ENCODE measurements at regions not wholly inside any gene's neighbourhood (a gene's known extent, or its start where the extent isn't known, plus 50 kb on each side); places are given as distances from the start of the nearest gene placed in this dataset.
A peak's percentile ranks its signal among the peaks of the same experiment; 100 is the strongest.

DNA sequence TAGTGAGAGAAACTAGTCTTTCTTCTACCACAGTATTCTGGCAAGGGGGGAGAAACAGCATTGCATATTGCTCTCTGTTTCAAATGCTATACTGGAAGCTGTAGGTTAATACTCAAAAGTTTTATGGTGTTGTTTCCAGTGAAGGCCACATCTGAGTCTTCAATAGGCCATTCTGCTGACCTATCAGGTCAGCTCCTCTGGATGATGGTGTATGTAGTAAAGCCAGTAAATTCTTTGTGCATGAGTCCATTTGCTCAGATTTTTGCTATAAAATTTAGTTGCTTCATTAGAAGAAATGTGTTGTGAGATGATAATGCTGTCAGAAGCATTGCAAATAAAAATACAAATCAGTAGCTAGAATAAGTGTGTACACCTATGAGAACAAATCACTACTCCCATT is 64.9 kb upstream of the RBMS3 start:
- H3K36me3 ChIP-seq (ENCODE audit: insufficient read depth, low read length): no peaks in the 10 kb centered on the region
- no peaks in the 10 kb centered on the region for H3K9me2 ChIP-seq (ENCODE audit: insufficient read depth, low read length)
- H3K79me2 ChIP-seq (ENCODE audit: insufficient read depth, low read depth, low read length): no peaks in the 10 kb centered on the region
- H3K4me2 ChIP-seq (ENCODE audit: low read length): no peak overlapping the region
- ChIA-PET POLR2A (interaction anchor here (0.6 kb wide), 1 partner anchor 216 kb away, joined by 3 read pairs; no protein-coding TSS in a partner anchor), CTCF (ENCODE audit: unreplicated experiment) (no interaction called here)
- no peak overlapping the region for H3K27ac ChIP-seq (ENCODE audit: low read depth, low read length, poor library complexity, severe bottlenecking)
- H3K9me3 ChIP-seq (ENCODE audit: low read length): no peaks in the 10 kb centered on the region
- no peaks in the 10 kb centered on the region for H3K4me1 ChIP-seq (ENCODE audit: insufficient read depth, low read length, poor library complexity, severe bottlenecking)
- H2AFZ ChIP-seq (ENCODE audit: low read length): no peak overlapping the region
- no peak overlapping the region for H3K4me3 ChIP-seq (ENCODE audit: low read depth, low read length, poor library complexity, severe bottlenecking)
- H4K20me1 ChIP-seq (ENCODE audit: insufficient read depth, low read length): no peaks in the 10 kb centered on the region
- TF ChIP-seq CTCF (conservative IDR thresholded peaks at IDR 0.05; ENCODE audit: low read length): no peak
- TF ChIP-seq EZH2phosphoT487 (IDR thresholded peaks at IDR 0.05; ENCODE audit: borderline replicate concordance, low read depth, low read length): no peak
- BruUV-seq (replicated peaks): no TSS peak
- no peak for DNase-seq (ENCODE audit: low spot score)
- intact Hi-C loops (cut with micrococcal nuclease; ENCODE audit: unreplicated experiment): no loop called here

- Histone ChIP-seq H3K79me2 (ENCODE audit: insufficient read depth, low read depth, low read length) (no peaks in the 10 kb centered on the region), H3K4me3 (ENCODE audit: low read depth, low read length, poor library complexity, severe bottlenecking) (no peak overlapping the region), H3K4me2 (ENCODE audit: low read length) (no peak overlapping the region), H2AFZ (ENCODE audit: low read length) (peak overlapping the region; percentile 14), H3K27ac (ENCODE audit: low read depth, low read length, poor library complexity, severe bottlenecking) (no peak overlapping the region), H3K36me3 (ENCODE audit: insufficient read depth, low read length) (no peaks in the 10 kb centered on the region), H4K20me1 (ENCODE audit: insufficient read depth, low read length) (no peaks in the 10 kb centered on the region), H3K9me2 (ENCODE audit: insufficient read depth, low read length) (no peaks in the 10 kb centered on the region), H3K4me1 (ENCODE audit: insufficient read depth, low read length, poor library complexity, severe bottlenecking) (no peaks in the 10 kb centered on the region), H3K9me3 (ENCODE audit: low read length) (no peaks in the 10 kb centered on the region)
- ChIA-PET POLR2A (no interaction called here), CTCF (ENCODE audit: unreplicated experiment) (no interaction called here)
- no TSS peak for BruUV-seq (replicated peaks)
- intact Hi-C loops (cut with micrococcal nuclease; ENCODE audit: unreplicated experiment): no loop called here
- no peak for DNase-seq (ENCODE audit: low spot score)
- TF ChIP-seq EZH2phosphoT487 (IDR thresholded peaks at IDR 0.05; ENCODE audit: borderline replicate concordance, low read depth, low read length) (no peak), CTCF (conservative IDR thresholded peaks at IDR 0.05; ENCODE audit: low read length) (no peak)
These were observed 54.2 kb upstream of the RBMS3 start for GRCh38 chr3:29226706-29227105.

GRCh38 chr3:29227307-29227706 is 53.6 kb upstream of the RBMS3 start:
- Histone ChIP-seq H2AFZ (ENCODE audit: low read length) (no peak overlapping the region), H3K27ac (ENCODE audit: low read depth, low read length, poor library complexity, severe bottlenecking) (no peak overlapping the region), H3K4me3 (ENCODE audit: low read depth, low read length, poor library complexity, severe bottlenecking) (no peak overlapping the region), H3K79me2 (ENCODE audit: insufficient read depth, low read depth, low read length) (no peaks in the 10 kb centered on the region), H4K20me1 (ENCODE audit: insufficient read depth, low read length) (no peaks in the 10 kb centered on the region), H3K4me1 (ENCODE audit: insufficient read depth, low read length, poor library complexity, severe bottlenecking) (no peaks in the 10 kb centered on the region), H3K4me2 (ENCODE audit: low read length) (no peak overlapping the region), H3K9me3 (ENCODE audit: low read length) (no peaks in the 10 kb centered on the region), H3K36me3 (ENCODE audit: insufficient read depth, low read length) (no peaks in the 10 kb centered on the region), H3K9me2 (ENCODE audit: insufficient read depth, low read length) (no peaks in the 10 kb centered on the region)
- ChIA-PET POLR2A (interaction anchor here (0.6 kb wide), 1 partner anchor 521 kb away, joined by 3 read pairs; no protein-coding TSS in a partner anchor), CTCF (ENCODE audit: unreplicated experiment) (no interaction called here)
- BruUV-seq (replicated peaks): no TSS peak
- intact Hi-C loops (cut with micrococcal nuclease; ENCODE audit: unreplicated experiment): no loop called here
- TF ChIP-seq EZH2phosphoT487 (IDR thresholded peaks at IDR 0.05; ENCODE audit: borderline replicate concordance, low read depth, low read length) (no peak), CTCF (conservative IDR thresholded peaks at IDR 0.05; ENCODE audit: low read length) (no peak)
- no peak for DNase-seq (ENCODE audit: low spot score)

Measured in OCI-LY7 (cell line).